GM12875 (cell line): ENCODE measurements at regions not wholly inside any gene's neighbourhood (a gene's known extent, or its start where the extent isn't known, plus 50 kb on each side); places are given as distances from the start of the nearest gene placed in this dataset.

Source experiments
- H3K4me3 ChIP-seq: one replicate; pipeline ENCODE4 v1.5.1; 2011; ENCODE audit warnings: low read depth, low read length, control low read depth
- CTCF ChIP-seq: IDR thresholded peaks from 2 replicates; pipeline ENCODE4 v1.5.1; 2011; ENCODE audit warnings: low read depth, mild to moderate bottlenecking, control low read depth, inconsistent platforms, low read length, moderate library complexity, borderline replicate concordance; ENCODE audit not compliant: insufficient read depth

- TF ChIP-seq CTCF, result no peak
- no peak overlapping the region for H3K4me3 ChIP-seq
Measured at GRCh38 chr13:91211510-91211909, 136.0 kb upstream of the MIR17HG start.

GRCh38 chr13:91212231-91212630, 135.3 kb upstream of the MIR17HG start:
- TF ChIP-seq CTCF, result no peak

DNA sequence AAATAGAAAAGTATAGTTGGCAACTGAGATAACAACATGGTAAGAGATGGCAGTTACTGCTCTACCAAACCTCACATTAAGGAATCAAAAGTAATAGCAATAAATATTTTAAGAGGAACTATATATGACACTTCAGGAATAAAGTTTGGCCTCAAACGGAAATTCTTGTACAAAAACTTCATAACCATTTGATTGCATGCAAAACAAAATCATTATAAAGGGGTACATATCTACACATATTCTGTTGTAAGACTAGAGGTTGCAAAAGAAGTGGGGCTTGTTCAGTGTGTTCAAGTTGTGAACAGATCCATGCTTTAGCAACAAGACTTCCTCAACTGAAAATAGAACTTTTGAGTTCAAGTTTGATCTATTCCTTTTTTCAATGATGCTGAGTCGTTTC, 133.5 kb upstream of the MIR17HG start:
- H3K4me3 ChIP-seq, result no peak overlapping the region
- no peak for TF ChIP-seq CTCF

More at GRCh38 chr13:91212231-91212630, 135.3 kb upstream of the MIR17HG start:
- no peak overlapping the region for H3K4me3 ChIP-seq

DNA sequence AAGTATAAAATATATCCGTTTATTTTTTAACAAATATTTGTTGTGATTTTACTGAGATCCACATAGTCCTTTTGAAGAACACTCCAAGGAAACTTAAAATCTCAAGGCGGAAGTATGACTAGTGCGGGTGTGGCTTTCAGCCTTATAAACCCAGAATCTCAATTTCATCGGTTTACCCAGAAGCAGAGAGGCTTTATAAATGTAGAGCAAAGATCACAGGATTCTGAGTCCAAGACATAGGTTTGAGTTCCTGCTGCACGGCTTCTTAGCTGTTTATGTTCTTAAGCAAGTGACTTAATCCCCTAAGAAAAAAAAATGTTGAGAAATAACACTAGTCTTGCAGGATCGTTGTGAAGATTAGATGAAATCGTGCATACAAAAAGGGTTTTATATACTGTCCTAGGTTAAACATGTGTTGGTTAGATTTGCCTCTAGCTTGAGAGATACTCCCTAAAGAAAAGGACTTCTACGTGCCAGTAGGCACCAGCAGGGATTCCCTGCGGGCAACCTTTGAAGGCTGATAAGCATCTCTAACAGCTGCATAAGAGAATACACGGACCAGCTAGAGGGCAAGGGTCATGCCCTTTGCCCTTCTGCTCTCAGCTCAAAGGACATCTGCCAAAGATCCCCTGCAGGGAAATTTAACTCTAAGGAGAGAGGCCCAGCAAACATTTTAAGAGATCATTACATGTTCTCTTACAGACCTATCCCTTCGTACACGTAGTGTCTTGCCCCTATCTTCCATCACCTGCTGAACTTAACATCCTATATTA, 130.4 kb upstream of the MIR17HG start:
- no peak for TF ChIP-seq CTCF
- no peak overlapping the region for H3K4me3 ChIP-seq

DNA sequence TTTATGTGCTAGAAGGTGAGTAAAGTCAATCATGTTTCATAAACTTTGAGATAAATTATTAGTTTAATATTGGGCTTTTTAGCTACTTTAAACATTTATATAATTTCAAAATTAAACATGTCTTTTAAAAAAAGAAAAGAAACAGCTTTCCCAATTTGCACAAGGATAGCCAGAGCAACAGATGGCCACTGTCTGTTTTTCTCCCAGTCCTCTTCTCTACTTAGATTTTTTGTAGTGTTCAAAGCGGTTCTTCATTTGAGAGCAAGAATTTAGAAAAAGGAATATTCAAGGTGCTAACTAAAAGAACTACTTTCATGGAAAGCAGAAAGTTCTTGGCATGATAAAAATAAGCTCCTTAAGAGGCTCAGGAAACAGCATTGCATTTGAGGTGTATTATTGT, 128.3 kb upstream of the MIR17HG start:
- H3K4me3 ChIP-seq, result no peak overlapping the region
- TF ChIP-seq CTCF, result no peak

- no peak overlapping the region for H3K4me3 ChIP-seq
- TF ChIP-seq CTCF, result no peak
Measured at GRCh38 chr13:91220872-91221271, 126.6 kb upstream of the MIR17HG start.

- no peak for TF ChIP-seq CTCF
- H3K4me3 ChIP-seq, result no peak overlapping the region
Measured at GRCh38 chr13:91228108-91228507, 119.4 kb upstream of the MIR17HG start.
